ENCODE measurements at regions not wholly inside any gene's neighbourhood (a gene's known extent, or its start where the extent isn't known, plus 50 kb on each side); places are given as distances from the start of the nearest gene placed in this dataset.

DNA sequence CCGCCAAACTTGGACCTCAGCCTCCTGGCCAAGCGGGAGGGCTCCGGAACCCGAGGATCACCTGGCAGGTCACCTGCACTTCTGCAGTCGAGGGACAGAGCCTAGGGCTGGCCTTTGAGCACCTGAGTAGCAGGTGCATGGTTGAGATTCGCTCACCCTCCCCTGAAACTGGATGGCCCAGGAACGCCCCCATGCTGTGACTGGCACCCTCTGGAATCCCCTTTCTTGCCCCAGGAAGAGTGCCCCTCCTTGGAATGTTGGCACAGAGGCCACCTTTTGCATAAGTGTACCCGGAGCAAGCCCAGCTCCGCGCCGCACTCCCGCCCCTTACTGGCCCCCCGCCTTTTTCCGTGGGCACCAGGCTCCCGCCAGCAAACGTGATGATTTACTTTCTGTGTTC, 112.5 kb upstream of the IER5L start:
- no peaks in the 10 kb centered on the region for H3K4me1 ChIP-seq (ENCODE audit: control insufficient read depth, insufficient read depth, low read length)
- H3K27ac ChIP-seq (ENCODE audit: extremely low read depth, low read depth, low read length), result no peak overlapping the region
- H3K4me3 ChIP-seq (ENCODE audit: low read depth, low read length), result no peak overlapping the region
- TF ChIP-seq ZNF785 (tag by site-specific recombination; IDR thresholded peaks at IDR 0.05) (no peak), ZNF621 (tag by site-specific recombination; IDR thresholded peaks at IDR 0.05) (no peak), ZNF18 (tag by site-specific recombination; IDR thresholded peaks at IDR 0.05) (no peak), OVOL3 (tag by site-specific recombination; IDR thresholded peaks at IDR 0.05) (no peak), ZNF530 (tag by site-specific recombination; IDR thresholded peaks at IDR 0.05; ENCODE audit: low read depth) (no peak), RBAK (tag by site-specific recombination; IDR thresholded peaks at IDR 0.05) (no peak), ZNF692 (tag by site-specific recombination; IDR thresholded peaks at IDR 0.05) (no peak), SETDB1 (IDR thresholded peaks at IDR 0.05; ENCODE audit: insufficient read length, low read length) (no peak)
- H3K36me3 ChIP-seq (ENCODE audit: control insufficient read depth in 2 of 2, insufficient read depth in 1 of 2, low read length in 2 of 2), result no peaks in the 10 kb centered on the region
- H3K9me3 ChIP-seq (ENCODE audit: control insufficient read depth, insufficient read depth, low read depth, low read length), result no peaks in the 10 kb centered on the region
- CTCF ChIA-PET, result no interaction called here
- POLR2A ChIA-PET, result no interaction called here

DNA sequence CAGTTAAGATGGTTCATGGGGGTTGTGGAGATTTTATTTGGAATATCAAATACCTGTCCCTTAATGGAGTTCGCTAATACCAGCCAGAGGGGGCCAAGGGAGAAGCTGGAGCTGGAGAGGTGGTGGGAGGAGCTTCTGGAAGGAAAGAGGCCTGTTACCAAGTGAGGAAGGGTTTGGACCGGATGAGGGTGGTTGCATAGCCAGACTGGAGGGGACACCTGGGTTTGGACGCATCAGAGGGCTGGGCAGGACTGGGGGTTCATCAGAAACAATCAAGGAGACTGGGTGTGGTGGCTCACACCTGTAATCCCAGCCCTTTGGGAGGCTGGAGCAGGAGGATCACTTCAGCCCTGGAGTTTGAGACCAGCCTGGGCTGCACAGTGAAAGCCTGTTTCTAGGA, 111.8 kb upstream of the IER5L start:
- H3K4me3 ChIP-seq (ENCODE audit: low read depth, low read length), result no peak overlapping the region
- ChIA-PET POLR2A (no interaction called here), CTCF (interaction anchor here (0.6 kb wide), 1 partner anchor 146 kb away, joined by 3 read pairs; no protein-coding TSS in a partner anchor)

More for the DNA sequence above, 111.8 kb upstream of the IER5L start:
- no peaks in the 10 kb centered on the region for H3K9me3 ChIP-seq (ENCODE audit: control insufficient read depth, insufficient read depth, low read depth, low read length)
- H3K27ac ChIP-seq (ENCODE audit: extremely low read depth, low read depth, low read length), result no peak overlapping the region
- TF ChIP-seq ZNF138 (tag by site-specific recombination; IDR thresholded peaks at IDR 0.05; ENCODE audit: borderline replicate concordance), result no peak
- no peak for TF ChIP-seq ZBTB48 (tag by site-specific recombination; IDR thresholded peaks at IDR 0.05)
- no peak for TF ChIP-seq ZNF211 (tag by site-specific recombination; IDR thresholded peaks at IDR 0.05; ENCODE audit: low read depth)
- no peak for TF ChIP-seq WT1 (tag by site-specific recombination; IDR thresholded peaks at IDR 0.05)
- TF ChIP-seq ZNF48 (tag by site-specific recombination; IDR thresholded peaks at IDR 0.05), result no peak
- TF ChIP-seq PRDM1 (tag by site-specific recombination; IDR thresholded peaks at IDR 0.05), result no peak
- TF ChIP-seq ZNF112 (tag by site-specific recombination; IDR thresholded peaks at IDR 0.05), result no peak
- no peak for TF ChIP-seq ZNF324 (tag by site-specific recombination; IDR thresholded peaks at IDR 0.05)
- no peak for TF ChIP-seq ZNF121 (tag by site-specific recombination; IDR thresholded peaks at IDR 0.05)
- TF ChIP-seq ZNF16 (tag by site-specific recombination; IDR thresholded peaks at IDR 0.05; ENCODE audit: low read depth), result no peak
- no peak for TF ChIP-seq ZNF416 (tag by site-specific recombination; IDR thresholded peaks at IDR 0.05)
- TF ChIP-seq, protein P1, sequence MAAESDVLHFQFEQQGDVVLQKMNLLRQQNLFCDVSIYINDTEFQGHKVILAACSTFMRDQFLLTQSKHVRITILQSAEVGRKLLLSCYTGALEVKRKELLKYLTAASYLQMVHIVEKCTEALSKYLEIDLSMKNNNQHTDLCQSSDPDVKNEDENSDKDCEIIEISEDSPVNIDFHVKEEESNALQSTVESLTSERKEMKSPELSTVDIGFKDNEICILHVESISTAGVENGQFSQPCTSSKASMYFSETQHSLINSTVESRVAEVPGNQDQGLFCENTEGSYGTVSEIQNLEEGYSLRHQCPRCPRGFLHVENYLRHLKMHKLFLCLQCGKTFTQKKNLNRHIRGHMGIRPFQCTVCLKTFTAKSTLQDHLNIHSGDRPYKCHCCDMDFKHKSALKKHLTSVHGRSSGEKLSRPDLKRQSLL (tag by site-specific recombination; IDR thresholded peaks at IDR 0.05), result no peak
- TF ChIP-seq ZNF311 (tag by site-specific recombination; IDR thresholded peaks at IDR 0.05; ENCODE audit: borderline replicate concordance), result no peak
- no peak for TF ChIP-seq HOXD13 (CRISPR knock-in tag; IDR thresholded peaks at IDR 0.05; ENCODE audit: borderline replicate concordance)
- TF ChIP-seq KLF7 (tag by site-specific recombination; IDR thresholded peaks at IDR 0.05; ENCODE audit: borderline replicate concordance), result no peak
- no peak for TF ChIP-seq KLF8 (tag by site-specific recombination; IDR thresholded peaks at IDR 0.05)
- TF ChIP-seq ZNF654 (tag by site-specific recombination; IDR thresholded peaks at IDR 0.05; ENCODE audit: low read depth), result no peak
- no peak for TF ChIP-seq ZNF354C (tag by site-specific recombination; IDR thresholded peaks at IDR 0.05; ENCODE audit: borderline replicate concordance, low read depth)
- TF ChIP-seq, protein P2, sequence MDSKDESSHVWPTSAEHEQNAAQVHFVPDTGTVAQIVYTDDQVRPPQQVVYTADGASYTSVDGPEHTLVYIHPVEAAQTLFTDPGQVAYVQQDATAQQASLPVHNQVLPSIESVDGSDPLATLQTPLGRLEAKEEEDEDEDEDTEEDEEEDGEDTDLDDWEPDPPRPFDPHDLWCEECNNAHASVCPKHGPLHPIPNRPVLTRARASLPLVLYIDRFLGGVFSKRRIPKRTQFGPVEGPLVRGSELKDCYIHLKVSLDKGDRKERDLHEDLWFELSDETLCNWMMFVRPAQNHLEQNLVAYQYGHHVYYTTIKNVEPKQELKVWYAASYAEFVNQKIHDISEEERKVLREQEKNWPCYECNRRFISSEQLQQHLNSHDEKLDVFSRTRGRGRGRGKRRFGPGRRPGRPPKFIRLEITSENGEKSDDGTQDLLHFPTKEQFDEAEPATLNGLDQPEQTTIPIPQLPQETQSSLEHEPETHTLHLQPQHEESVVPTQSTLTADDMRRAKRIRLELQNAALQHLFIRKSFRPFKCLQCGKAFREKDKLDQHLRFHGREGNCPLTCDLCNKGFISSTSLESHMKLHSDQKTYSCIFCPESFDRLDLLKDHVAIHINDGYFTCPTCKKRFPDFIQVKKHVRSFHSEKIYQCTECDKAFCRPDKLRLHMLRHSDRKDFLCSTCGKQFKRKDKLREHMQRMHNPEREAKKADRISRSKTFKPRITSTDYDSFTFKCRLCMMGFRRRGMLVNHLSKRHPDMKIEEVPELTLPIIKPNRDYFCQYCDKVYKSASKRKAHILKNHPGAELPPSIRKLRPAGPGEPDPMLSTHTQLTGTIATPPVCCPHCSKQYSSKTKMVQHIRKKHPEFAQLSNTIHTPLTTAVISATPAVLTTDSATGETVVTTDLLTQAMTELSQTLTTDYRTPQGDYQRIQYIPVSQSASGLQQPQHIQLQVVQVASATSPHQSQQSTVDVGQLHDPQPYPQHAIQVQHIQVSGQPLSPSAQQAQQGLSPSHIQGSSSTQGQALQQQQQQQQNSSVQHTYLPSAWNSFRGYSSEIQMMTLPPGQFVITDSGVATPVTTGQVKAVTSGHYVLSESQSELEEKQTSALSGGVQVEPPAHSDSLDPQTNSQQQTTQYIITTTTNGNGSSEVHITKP (tag by site-specific recombination; IDR thresholded peaks at IDR 0.05), result no peak
- no peak for TF ChIP-seq ZNF214 (tag by site-specific recombination; IDR thresholded peaks at IDR 0.05; ENCODE audit: borderline replicate concordance)
- no peaks in the 10 kb centered on the region for H3K4me1 ChIP-seq (ENCODE audit: control insufficient read depth, insufficient read depth, low read length)
- H3K36me3 ChIP-seq (ENCODE audit: control insufficient read depth in 2 of 2, insufficient read depth in 1 of 2, low read length in 2 of 2), result no peaks in the 10 kb centered on the region
